ENCODE measurements at regions not wholly inside any gene's neighbourhood (a gene's known extent, or its start where the extent isn't known, plus 50 kb on each side); places are given as distances from the start of the nearest gene placed in this dataset.

DNA sequence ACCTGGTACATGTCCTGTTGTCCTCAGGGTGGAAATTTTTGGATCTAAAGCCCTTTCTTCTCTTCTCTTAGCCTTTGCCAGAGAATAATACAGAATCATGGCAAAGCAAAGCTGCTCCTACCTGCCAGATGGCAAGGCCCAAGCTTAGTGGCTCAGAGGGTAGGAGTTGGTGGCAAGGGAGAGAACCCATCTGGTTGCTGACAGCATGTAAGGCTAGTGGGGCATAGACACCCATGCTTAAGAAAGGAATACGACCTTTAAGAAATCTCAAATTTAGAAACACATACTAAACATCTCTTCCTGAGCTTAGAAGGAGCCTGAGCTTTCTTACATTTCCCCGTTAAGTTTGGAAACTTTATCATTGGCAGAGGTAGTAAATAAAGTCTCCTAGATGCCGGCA, 395.0 kb upstream of the SOX9 start:
- no peak for TF ChIP-seq POLR2A (IDR thresholded peaks at IDR 0.05)
- TF ChIP-seq, protein P1, sequence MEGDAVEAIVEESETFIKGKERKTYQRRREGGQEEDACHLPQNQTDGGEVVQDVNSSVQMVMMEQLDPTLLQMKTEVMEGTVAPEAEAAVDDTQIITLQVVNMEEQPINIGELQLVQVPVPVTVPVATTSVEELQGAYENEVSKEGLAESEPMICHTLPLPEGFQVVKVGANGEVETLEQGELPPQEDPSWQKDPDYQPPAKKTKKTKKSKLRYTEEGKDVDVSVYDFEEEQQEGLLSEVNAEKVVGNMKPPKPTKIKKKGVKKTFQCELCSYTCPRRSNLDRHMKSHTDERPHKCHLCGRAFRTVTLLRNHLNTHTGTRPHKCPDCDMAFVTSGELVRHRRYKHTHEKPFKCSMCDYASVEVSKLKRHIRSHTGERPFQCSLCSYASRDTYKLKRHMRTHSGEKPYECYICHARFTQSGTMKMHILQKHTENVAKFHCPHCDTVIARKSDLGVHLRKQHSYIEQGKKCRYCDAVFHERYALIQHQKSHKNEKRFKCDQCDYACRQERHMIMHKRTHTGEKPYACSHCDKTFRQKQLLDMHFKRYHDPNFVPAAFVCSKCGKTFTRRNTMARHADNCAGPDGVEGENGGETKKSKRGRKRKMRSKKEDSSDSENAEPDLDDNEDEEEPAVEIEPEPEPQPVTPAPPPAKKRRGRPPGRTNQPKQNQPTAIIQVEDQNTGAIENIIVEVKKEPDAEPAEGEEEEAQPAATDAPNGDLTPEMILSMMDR (IDR thresholded peaks at IDR 0.05): no peak
